ENCODE measurements at regions not wholly inside any gene's neighbourhood (a gene's known extent, or its start where the extent isn't known, plus 50 kb on each side); places are given as distances from the start of the nearest gene placed in this dataset.

- TF ChIP-seq CBX3 (IDR thresholded peaks at IDR 0.05; ENCODE audit: borderline replicate concordance in 1 of 2, low read length in 2 of 2) (no peak), KDM5B (IDR thresholded peaks at IDR 0.05; ENCODE audit: insufficient replicate concordance, low read depth, low read length) (no peak), NCOR1 (IDR thresholded peaks at IDR 0.05) (no peak), SNRNP70 (optimal IDR thresholded peaks at IDR 0.05; ENCODE audit: low read depth, low read length) (no peak), ZNF408 (CRISPR knock-in tag; IDR thresholded peaks at IDR 0.05; ENCODE audit: low read depth) (no peak), ZBED1 (IDR thresholded peaks at IDR 0.05) (no peak), NFXL1 (CRISPR knock-in tag; IDR thresholded peaks at IDR 0.05) (no peak), EP300 (IDR thresholded peaks at IDR 0.05; ENCODE audit: low read length) (no peak), ZNF232 (CRISPR knock-in tag; IDR thresholded peaks at IDR 0.05) (no peak)
Measured at GRCh38 chr6:40726853-40727252, 139.7 kb upstream of the LRFN2 start.
